Dermis blood vessel endothelial cell (primary cell): ENCODE measurements at regions not wholly inside any gene's neighbourhood (a gene's known extent, or its start where the extent isn't known, plus 50 kb on each side); places are given as distances from the start of the nearest gene placed in this dataset.

Experiments used
- DNase-seq: peaks from one replicate; pipeline ENCODE4 v3.0.0; 2010

DNA sequence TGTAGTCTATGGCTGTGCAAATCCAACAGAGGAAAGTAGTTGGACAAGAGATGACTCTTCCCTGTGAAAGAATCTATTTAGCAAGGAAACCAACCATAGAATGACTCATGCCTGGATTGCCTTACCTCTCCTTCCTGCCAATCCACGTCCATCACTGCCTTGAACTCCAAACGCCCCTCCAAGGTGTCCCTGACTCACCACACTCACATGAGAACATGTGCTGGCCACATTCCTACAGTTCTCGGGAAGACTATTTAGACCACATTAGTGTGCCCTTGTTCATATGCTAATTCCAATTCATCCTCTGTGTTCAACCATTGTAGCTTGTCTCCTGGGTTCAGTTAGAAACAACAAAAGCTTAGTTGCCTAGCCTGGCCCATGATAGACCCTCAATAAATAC lies 157.3 kb downstream of the SLC30A10 start:
- DNase-seq, result no peak

DNA sequence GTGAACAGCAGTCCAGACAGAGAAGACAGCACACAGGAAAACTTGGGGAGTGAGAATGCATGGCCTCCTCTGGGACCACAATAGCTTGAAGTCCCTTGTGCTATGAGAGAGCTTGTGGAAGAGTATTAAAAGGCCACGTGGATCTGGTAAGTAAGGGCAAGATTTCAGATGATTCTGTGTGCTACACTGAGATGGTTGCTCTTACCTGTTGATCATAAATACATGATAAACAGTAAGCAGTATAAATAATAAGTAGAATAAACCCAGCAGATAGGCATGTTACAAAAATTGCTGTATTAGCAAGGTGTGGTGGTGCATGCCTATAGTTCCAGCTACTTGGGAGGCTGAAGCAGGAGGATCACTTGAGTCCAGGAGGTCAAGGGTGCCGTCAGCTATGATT lies 150.4 kb upstream of the ZC3H11B start:
- no peak for DNase-seq

DNA sequence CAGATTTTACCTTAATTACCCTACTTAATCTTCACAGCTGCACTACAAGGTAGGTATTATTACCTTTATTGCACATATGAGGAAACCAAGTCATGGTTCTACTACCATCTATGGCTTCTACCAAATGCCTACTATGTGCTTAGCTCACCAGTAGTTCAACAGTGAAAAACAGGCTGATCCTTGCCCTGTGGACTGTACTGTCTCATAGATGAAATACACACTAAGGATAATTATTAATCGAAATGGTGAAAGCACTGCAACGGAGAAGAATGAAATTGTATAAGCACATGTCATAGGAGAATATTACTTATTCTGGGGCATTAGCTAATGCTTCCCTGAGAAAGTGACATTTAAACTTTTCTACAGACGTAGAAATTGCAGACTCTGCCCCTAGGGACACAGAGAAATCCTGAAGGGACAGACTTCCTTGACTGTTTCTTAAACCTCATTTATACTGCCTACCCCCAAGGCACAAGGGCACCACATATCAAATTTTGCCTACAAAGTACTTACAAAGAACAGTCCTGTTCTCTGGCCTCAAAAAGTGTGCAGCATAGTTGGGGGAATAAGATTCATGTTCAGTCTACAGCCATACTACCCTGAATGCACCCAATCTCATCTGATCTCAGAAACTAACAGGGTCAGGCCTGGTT lies 148.4 kb upstream of the ZC3H11B start:
- DNase-seq, result no peak

DNA sequence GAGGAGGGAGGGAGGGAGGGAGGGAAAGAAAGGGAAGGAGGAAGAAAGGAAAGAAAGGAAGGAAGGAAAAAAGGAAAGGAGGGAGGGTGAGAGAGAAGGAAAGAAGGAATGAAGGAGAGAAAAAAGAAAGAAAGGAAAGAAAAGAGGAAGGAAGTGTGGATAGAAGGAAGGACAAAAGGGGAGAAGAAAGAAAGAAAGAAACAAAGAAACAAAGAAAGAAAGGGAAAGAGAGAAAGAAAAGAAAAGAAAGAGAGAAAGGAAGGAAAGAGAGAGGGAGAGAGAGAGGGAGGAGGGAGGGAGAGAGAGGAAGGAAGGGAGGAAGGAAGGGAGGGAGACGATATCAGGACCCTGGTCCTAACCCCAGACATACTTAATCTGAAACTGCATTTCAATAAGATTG lies 146.2 kb upstream of the ZC3H11B start:
- DNase-seq, result no peak

DNA sequence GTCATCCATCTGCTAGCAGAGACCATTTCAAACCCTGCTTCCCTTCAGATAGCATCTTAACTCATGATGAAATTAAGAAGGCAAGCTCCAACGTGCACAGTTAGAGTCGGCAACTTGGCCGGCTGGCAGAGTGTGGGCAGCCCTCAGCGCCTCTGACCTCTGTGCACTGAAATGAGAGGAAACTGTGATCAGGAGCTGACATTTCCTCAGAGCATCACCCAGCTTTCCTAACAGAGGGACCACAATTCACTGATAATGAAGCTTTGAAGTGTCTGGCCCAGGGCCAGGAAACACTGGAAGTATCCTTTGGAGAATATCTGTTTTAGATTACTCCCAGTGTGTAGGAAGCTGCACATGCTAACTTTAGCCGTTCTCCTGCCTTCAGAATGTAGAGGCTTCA lies 145.0 kb upstream of the ZC3H11B start:
- no peak for DNase-seq

DNA sequence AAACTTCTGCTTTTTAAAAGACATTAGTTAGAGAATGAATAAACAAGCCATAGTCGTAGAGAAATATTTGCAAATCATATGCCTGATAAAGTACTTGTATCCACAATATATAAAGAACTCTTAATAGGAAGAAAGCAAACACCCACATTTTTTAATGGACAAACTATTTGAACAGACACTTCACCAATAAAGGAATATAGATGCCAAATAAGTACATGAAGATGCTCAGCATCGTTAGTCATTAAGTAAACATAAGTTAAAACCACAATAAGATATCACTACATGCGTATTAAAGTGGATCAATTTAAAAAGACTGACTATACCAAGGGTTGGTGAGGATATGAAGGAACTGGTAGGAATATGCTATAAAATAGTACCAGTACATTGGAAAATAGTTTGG lies 142.3 kb upstream of the ZC3H11B start:
- no peak for DNase-seq

DNA sequence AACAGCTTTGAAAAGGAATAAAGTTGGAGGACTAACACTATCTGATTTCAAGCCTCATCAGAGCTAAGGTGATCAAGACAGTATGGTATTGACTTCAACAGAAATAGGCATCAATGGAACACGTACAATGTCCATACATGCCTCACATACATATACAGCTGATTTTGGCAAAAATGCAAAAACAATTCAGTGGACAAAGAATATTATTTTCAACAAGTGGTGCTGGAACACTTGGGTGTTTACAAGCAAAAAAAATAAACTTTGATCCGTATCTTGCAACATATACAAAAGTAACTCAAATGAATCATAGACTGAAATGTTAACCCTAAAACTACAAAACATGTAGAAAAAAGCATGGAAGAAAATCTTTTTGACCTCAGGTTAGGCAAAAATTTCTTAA lies 141.9 kb upstream of the ZC3H11B start:
- no peak for DNase-seq

DNA sequence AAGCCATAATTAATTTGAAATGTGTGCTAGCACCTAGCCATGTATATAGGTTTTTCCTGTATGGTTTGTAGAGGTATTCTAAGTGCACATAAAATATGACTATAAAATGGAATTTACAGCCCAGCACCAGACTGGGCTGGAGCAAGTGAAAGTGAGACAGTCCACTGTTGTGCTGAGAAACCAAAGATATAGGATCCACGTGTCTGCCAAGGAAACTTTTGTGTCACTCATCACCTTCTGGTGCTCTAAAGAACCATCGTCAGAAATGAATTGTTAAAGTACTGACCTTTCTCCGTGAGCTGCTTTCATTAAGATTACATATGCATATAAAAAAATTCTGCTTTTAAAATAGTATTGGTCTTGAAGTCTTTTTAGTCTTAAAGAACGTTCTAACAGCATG lies 141.0 kb upstream of the ZC3H11B start:
- no peak for DNase-seq

DNA sequence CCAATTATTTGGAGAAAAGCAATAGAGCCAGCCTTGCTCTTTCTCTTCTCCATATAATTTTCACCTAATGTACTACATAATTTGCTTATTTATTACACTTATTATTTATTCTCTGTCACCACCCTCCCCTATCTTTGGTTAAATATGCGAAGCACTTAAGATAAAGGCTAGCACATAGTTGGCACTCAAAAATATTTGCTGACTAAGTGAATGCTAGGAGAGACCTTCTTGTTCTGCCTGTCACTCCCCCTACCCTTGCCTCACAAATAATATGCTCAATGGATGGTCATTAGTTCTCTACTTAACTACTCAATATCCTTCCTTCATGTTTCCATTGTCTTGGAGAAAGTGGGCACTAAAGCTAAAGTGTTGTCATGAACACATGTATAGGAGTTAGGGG lies 139.7 kb upstream of the ZC3H11B start:
- no peak for DNase-seq

DNA sequence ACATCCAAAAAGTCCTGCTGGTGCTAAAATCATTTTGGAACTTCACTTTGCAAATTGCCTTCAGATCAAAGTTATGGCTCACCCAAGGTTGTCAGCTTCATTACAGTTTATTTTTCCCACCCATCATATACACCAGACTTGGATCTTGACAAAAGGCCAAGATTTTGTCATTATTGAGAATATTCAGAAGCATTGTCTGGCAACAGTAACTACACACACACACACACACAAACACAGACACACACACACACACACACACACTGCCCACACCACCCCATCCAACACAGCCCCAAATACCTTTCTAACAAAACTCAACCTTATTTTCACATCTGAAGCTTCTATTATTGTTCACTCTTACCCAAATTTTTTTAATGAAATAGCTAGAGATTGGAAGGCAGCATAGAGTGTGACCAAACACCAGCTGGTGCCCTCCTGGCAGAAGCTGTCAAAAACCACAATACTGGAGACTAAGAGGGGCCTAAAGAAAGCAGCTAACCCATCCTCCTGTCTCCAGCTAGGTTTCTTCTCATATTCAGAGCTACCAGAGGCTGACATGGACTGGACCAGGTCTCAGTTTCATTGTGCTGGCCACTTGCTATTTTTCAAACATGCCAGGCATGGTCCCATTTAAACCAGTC lies 139.1 kb upstream of the ZC3H11B start:
- DNase-seq, result no peak

DNA sequence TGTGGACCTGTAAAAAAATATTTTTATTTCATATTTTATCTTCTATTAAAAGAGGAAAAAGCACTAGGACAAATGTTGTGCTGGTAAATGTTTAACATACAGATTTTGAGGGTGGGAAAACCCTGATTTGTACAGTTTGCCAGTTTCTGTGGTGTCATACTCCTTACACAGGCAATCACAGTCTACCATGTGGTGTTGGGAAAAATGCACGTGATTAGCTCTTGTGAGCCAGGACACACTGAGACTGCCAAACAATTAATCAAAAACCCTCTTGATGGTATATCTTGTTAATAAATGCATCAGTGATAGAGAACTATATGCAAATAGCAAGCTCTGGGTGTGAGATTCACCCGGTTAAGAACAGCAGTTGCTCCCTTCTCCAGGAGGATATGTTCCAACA lies 136.5 kb upstream of the ZC3H11B start:
- no peak for DNase-seq

DNA sequence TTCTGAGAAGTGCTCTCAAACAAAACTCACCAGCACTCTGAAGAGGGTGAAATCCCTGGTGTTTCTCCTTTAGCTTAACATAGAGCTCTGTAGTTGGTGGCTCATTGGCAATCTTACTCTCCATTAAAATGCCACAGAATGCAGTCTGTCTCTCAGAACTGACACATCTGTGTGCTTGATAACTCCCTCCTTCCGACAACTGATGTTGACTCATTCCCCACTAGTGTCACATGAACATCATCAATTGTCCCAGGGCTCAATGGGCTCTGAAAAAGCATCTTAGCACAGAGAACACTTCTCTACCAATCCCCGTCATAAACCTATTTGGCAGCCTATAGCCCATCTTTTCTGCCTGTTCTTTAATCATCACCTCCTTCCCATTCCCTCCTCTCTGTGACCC lies 133.2 kb upstream of the ZC3H11B start:
- no peak for DNase-seq

DNA sequence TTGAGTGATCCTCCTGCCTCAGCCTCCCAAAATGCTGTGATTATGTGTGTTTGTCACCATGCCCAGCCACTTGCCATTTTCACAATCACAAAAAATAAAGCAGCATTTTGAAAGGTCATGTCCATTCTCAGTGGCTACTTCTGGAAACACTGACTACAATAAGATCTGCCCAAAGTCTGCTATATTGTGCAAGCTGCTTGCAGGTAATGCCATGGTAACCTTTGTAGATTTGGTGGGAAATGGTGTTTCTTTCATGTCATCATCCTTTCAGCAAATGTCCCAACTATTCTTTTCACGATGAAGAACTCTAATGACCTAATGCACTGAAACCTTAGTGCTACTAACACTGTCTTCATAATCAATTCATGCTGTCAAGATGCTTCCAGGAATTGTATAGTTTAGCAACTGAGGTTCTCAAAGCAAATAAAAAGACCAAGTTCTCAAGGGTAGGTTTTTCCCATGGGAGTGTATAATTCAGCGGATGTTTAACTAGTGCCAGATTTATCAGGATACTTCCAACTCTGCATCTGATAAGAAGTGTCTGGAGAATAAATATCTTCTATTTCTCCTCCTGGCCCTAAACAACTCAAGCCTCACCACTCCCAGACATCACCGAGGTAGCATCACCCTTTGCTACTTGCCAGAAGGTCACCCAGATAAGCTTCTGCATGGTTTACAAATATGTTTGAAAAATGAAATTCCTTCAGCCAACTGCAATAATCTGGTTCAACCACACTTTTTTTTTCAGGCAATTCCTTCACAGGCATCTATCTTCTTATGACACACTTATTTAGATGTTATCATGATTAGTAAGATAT lies 132.0 kb upstream of the ZC3H11B start:
- DNase-seq, result no peak

DNA sequence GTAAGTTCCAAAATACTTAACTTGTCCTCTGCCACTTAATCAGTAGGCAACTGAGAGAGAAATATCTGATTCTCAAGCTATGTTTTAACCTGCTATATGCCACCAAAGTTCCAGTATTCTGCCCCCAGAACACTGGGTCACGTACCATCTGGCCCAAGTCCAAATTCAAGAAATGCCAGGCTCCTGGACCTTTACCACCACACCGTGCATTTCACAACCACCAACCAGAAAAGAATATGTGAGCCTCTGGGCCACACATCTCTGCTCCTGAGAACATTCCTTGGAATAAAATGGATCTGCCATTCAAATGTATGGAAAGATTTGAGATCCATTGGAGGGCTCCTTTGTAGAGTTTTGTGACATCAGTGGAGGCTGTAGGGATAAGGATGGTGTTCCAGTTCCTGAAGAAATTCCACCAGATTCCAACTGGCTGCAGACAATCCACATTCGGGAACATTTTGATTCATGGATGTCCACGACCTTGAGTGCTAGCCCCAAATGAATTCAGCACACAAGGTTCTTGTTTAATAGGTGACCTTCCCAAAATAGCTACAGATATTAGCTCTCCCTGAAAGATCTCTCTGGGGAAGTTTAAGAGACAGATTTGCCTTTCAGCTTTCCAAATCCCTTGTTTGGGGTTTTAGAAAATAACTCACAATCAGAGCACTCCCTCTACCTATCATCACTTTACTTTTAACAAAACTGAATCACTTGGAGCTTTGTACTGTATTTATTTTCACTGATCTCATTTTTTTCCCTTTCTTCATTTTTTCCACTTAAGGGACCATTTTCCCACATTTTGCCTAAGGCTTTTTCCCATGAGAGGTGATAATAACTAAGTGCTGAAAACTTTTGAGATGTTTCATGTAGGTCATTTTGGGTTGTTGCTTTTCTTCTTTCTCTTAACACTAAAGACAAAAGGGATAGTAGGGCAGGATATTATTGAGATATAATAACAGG lies 128.4 kb upstream of the ZC3H11B start:
- DNase-seq, result no peak

DNA sequence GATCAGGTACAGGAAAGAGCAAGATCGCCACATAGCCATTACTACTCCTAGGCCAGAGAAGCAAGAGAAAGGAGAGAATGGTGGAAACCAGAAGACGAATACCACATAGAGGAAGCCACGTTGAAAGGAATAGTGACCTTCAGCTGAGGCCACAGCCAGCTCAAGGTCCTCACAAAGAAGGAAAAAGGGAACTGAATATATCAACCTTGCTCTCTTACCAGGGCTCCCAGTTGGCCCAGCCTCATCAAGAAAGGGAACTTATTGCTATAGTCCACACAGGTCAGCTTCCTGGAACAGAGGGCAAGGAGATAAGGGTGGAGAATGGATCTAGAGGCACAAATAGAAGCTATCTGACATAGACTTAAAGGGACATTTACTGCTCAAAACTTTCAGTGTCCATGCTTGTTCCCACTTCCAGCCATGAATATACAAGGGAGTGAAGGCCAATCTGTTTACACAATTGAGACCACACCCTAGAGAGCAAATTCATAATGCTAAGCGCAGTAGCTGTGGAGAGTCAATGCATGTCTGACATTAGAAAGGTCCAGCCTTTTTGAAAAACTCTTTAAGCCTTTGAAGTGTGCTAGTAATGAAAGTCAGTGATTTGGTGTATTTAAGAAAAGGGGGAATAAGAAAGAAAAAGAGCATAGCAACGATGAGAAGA lies 120.7 kb upstream of the ZC3H11B start:
- no peak for DNase-seq

DNA sequence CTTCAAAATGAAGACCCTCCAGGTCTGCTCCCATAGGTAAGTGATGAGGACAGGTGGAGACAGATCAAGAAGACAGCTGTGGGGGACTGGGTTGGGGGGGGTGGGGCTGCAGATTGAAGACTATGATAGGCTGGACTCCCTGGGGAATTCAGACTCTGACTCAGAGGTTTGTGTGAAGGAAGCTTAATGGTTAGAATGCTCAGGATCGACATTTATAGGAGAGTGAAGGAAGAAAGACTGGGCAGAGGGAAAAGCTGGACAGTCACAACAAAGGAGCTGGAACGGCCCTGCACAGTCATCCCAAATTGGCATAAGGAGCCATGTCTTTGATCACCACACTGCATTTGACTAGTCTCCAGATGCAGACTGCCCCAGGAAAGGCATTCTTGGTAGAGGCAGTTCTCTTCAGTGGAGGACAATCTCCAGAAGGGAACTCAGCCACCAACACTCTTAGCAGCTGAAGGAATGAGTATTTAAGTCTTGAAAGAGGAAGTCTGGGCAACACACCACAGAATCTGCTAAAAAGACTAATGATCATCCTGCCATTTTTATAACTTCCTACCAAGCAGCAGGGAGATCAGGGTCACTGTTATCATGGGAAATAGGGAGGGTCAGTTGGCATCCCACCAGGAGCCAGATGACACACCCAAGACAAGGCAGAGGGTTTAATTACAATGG lies 120.0 kb upstream of the ZC3H11B start:
- no peak for DNase-seq

DNA sequence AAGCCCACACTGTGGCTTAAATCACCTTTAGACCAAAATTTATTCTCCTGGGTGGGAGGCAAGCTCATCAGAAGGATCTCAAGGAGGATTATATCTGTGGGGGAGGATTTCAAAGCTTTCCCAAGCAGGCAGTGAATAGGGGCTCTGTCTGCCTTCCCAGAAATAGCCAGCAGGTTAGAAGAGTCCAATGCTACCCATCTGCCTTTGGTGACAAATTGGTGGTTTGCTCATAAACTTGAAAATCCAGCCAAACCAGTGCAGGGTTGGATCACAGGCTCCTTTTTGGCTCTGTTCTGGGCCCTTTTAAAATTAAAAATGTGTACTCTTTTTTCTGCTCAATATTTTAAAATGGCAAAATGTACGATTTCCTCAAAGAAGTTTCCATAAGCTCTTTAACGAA lies 118.9 kb upstream of the ZC3H11B start:
- no peak for DNase-seq

DNA sequence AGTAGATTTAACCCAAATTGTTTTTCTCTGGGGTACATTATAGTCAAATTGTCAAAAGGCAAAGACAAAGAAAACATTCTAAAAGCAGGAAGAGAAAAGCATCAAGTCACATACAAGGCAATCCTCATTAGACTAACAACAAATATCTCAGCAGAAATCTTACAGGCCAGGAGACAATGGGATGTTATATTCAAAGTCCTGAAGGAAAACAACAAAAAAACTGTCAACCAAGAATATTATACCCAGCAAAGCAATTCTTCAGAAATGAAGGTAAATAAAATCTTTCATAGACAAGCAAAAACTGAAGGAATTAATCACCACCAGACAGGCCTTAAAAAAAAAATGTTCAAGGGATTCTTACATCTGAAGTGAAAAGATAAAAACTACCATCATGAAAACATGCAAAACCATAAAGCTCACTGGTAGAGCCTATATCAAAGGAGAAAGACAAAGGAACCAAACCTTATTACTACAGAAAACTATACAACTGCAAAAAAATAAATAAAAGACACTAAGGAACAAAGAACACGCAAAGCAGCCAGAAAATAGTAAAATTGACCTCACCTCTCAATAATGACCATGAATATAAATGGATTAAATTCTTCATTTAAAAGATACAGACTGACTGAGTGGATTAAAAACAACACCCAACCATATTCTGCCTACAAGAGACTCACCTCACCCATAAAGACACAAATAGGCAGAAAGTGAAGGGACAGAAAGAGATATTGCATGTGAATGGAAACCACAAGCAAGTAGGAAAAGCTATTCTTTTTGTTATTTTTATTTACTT lies 113.8 kb upstream of the ZC3H11B start:
- no peak for DNase-seq

DNA sequence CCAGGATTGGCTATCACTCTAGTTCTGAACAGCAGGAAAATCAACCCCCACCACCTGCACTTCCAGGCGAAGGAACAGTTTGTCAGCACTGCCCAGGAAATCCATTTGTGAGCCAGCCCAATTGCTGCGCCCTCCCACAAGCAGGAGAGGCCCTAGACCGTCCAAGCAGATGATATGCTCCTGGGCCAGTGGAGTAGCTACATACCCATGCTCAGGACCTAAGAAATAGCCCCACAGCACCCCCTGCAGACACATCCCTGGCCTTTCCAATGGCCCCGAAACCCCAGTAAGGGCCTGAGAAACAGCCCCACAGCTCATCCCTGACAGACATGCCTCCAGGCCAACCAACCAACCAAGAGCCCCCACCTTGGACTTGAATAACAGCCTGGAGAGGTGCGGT lies 111.5 kb upstream of the ZC3H11B start:
- no peak for DNase-seq

DNA sequence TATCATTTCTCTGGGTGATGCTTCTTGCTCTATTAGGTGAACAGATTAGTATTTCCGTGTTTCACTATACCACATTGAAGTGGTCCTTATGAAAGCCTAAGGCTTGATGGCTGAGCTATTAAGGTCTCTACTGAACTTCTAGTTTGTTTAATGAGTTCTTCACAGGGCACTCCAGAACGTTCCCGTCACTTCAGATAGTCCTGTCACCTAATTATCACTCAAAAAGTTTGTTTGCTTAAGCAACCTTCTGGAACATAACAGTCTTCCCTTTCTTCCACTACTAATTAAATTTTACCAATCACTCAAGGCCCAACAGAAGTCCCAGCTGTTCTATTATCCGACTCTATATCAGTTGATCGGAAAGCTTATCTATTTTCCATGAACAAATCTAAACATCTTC lies 104.6 kb upstream of the ZC3H11B start:
- DNase-seq, result no peak

DNA sequence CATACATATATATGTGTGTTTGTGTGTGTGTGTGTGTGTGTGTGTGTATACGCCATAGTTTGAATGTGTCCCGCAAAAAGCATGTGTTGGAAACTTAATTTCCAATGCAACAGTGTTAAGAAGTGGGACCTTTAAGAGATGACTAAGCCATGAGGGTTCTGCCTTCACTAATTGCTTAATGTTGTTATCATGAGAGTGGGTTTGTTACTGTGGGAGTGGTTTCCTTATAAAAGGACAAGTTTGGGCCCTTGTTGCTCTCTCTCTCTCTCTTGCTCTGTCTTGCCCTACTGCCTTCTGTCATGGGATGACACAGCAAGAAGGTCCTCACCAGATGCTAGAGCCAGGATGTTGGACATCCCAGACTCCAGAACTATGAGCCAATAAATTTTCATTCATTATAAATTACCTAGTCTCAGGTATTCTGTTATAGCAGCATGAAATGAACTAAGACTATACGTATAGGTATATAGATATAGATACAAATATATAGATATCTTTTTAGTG lies 103.8 kb upstream of the ZC3H11B start:
- no peak for DNase-seq
